ENCODE measurements at regions not wholly inside any gene's neighbourhood (a gene's known extent, or its start where the extent isn't known, plus 50 kb on each side); places are given as distances from the start of the nearest gene placed in this dataset.

DNA sequence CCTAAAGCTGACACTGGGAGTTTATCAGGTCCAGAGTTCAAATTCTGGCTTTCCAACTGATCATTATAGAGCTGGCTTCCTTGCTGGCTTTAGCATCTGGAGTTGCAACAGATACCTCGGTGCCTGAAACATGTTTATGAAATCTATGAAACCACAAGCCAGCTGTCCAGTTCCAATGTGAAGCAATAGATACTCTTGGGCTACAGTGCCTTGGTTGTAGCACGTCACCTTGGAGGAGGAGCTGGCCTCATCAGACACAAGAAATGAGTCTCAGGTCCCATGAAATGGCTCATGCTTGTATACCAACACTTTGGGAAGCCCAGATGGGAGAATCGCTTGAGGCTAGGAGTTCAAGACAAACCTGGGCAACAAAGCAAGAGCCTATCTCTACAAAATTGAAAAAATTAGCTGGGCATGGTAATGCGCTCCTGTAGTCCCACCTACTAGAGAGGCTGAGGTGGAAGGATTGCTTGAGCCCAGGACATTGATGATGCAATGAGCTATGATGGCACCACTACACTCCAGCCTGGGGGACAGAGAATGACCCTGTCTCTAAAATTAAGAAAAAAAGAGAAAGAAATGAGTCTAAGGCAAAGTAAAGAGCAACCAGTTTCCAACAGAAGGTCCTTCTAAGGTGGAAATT lies 132.5 kb upstream of the ZNF648 start:
- peak; percentile 61 for DNase-seq (ENCODE audit: low spot score)

DNA sequence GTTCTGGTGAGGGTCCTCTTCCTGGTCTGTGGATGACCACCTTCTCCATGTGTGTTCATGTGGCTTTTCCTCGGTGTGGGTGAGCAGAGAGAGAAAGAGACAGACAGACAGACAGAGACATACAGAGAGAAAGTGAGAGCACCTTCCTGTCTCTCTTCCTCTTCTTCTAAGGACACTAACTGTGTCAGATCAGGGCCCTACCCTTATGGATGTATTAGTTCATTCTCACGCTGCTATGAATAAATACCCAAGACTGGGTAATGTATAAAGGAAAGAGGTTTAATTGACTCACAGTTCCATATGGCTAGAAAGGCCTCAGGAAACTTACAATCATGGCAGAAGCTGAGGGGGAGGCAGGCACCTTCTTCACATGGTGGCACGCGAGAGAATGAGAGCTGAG lies 131.5 kb upstream of the ZNF648 start:
- no peak for DNase-seq (ENCODE audit: low spot score)

DNA sequence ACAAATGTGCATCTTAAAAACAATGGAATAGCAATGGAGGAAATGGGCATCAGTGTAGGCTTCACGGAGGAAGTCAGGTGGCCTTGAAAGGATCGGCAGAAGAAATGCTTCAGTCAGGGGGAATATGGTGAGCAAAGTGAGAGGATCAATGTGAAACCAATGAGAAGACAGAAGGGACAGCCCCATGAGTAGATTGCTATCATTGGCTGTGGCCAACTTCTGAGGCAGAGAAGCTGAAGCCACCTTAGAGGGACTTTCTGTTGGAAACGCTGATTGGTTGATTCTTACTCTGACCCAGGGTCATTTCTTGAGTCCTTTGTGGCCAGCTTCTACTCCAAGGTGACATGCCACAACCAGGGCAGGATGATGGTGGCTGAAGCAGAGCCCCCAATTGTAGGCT lies 130.7 kb upstream of the ZNF648 start:
- no peak for DNase-seq (ENCODE audit: low spot score)

GRCh38 chr1:182191381-182192115 lies 130.0 kb upstream of the ZNF648 start:
- no peak for DNase-seq (ENCODE audit: low spot score)

DNA sequence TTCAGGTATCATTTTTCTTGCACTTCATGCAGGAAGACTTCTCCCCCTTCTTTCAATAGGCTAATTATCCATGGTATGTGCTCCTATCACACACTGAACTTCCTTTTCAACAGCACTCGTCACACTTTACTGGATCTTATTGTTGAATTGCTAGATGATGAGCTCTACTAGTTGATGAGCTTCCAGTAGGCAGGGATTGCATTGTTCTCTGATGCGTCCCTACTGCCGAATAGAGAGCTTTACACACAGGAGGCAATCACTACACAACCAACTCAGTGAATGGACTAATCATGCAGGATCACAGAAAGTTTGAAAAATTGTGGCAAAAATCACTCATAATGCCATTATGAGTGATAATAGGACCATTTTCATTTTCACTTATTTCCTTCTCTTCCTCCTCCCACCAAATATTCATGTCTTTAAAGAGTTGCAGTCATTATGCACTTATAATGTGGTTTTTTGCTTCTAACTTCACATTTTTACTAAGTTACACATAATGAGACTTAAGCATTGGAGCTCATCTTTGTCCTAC lies 128.1 kb upstream of the ZNF648 start:
- DNase-seq (ENCODE audit: low spot score), result no peak

DNA sequence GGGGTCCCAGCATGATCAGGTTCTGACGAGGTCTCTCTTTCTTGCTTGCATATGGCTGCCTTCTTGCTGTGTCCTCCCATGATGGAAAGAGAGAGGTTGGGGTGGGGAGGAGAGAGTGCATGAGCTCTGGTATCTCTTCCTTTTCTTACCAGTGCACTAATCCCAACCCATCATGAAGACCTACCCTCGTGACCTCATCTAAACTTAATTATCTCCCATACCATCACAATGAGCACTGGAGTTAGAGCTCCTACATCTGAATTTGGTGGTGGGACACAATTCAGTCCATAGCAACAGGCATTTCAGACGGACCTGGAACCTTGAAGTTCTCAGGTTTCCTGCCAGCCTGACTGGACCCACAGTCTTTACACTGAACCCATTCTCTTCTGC lies 125.2 kb upstream of the ZNF648 start:
- DNase-seq (ENCODE audit: low spot score), result no peak

GRCh38 chr1:182185842-182186756 lies 124.6 kb upstream of the ZNF648 start:
- DNase-seq (ENCODE audit: low spot score), result peak; percentile 84

GRCh38 chr1:182185136-182185535 lies 123.6 kb upstream of the ZNF648 start:
- no peak for DNase-seq (ENCODE audit: low spot score)

GRCh38 chr1:182183606-182184005 lies 122.1 kb upstream of the ZNF648 start:
- DNase-seq (ENCODE audit: low spot score), result no peak

DNA sequence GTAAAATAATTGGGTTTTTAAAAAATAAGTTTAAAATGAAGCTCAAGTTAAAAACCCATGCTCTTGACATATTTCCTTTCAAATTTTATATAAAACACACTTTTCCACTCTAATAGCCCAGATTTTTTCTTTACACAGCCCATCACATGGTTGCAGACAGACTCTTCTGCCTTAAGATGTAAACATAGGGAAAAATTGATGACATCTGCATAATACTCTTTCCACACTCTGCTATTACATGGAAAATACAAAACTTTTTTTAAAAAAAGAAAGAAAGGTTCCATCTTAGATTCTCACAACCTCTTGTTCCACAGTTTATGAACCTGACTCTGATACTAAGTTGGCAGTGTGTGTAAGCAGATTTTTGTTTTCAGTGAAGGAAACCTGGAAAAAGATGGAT lies 120.8 kb upstream of the ZNF648 start:
- no peak for DNase-seq (ENCODE audit: low spot score)

- peak; percentile 61 for DNase-seq (ENCODE audit: low spot score)
These were observed 119.7 kb upstream of the ZNF648 start for GRCh38 chr1:182181167-182181572.

- DNase-seq (ENCODE audit: low spot score), result peak; percentile 40
These were observed 113.9 kb upstream of the ZNF648 start for GRCh38 chr1:182175361-182175931.

DNA sequence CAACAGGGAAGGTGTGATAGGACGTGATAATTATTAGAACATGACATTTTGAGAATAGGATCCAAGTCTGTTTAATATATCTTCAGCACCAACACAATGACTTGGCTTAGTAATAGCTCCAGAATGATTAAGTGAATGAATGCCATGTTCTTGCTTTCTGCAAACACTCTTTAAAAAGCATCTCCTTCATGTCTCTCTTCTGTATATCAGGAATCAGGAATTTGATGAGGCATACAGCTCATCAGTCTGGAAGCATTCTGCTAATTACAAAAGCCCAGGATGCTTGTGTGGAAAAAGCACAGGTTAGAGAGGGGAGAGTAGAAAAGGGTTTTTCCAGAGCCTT lies 113.0 kb upstream of the ZNF648 start:
- no peak for DNase-seq (ENCODE audit: low spot score)

- DNase-seq (ENCODE audit: low spot score), result no peak
These were observed 112.4 kb upstream of the ZNF648 start for GRCh38 chr1:182173808-182174512.

DNA sequence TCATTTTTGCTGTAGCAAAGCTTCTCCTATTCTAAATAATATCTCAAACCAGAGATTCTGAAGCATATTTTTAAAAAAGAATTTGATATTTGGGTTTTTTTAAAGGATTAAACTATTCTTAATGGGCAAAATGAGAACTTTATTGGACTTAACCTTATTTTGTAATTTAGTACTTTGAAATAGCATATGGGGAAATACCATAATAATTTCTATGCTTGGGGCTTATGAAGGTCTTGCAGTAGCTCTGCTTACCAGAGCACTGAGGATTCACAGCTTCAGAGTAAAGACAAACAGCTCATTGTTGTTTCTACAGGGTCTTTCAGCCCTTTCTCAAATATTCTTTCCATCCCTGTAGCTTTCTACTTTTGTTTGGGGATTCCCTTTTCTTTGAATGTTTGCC lies 111.2 kb upstream of the ZNF648 start:
- no peak for DNase-seq (ENCODE audit: low spot score)

- DNase-seq (ENCODE audit: low spot score), result peak; percentile 11
These were observed 109.5 kb upstream of the ZNF648 start for GRCh38 chr1:182170891-182171461.

DNA sequence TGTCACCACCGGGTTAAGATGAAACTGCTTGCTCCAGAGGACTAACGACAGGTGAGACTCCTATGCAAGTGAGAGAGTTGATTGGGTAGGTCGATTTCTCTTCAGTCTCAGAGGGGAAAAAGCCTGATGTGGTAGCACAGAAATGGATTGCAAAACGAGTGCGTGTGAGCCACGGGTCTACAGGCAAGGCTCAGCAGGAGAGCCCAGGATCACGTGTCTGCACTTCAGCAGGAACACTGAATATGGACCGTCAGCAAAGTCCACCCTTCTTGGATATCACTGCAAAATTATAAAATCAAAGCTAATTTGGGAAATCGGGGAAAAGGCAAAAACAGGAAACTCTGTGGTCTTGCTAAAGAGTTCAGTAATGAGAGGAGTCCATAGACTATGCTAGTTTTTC lies 107.7 kb upstream of the ZNF648 start:
- no peak for DNase-seq (ENCODE audit: low spot score)

DNA sequence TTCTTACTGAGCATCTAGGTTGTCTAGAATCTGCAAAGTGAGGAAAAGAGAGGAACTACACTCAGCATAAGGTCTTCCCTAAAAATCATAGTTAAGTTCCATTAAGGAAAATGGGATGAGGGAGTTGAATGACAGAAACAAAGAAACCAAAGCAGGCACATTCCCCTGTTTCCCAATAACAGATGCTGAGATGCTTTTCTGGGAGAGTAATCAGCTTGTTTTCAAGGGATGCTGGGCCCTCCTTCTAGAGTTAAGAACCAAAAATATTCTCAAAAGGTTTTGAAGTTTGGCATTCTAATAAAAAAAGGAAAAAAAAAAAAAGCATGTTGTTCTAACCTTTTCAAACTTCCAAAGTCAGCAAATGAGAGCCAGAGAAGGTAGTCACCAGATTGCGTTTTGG lies 105.2 kb upstream of the ZNF648 start:
- no peak for DNase-seq (ENCODE audit: low spot score)

- no peak for DNase-seq (ENCODE audit: low spot score)
These were observed 104.8 kb upstream of the ZNF648 start for GRCh38 chr1:182166321-182166720.

DNA sequence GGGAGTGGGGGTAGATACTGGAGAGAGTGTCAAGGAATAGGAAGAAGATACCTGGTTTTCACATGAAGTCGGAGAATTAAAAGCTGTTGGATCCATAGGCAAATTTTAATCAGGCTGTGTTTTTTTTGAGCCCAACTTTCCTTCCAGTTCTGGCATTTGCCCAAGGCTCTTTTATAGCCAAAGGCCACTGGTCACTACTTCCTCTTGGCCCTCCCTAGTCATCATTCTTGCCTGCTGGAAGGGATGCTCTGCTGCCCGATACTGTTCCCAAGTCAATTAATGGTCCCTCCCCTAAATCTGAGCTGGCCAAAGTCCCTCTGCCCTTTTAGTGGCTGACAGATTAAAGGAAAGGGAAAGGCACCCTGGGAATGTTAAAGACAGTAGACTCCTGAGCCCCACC lies 102.8 kb upstream of the ZNF648 start:
- DNase-seq (ENCODE audit: low spot score), result no peak

GRCh38 chr1:182163821-182164223 lies 102.3 kb upstream of the ZNF648 start:
- DNase-seq (ENCODE audit: low spot score), result no peak
